ENCODE measurements at regions not wholly inside any gene's neighbourhood (a gene's known extent, or its start where the extent isn't known, plus 50 kb on each side); places are given as distances from the start of the nearest gene placed in this dataset.

DNA sequence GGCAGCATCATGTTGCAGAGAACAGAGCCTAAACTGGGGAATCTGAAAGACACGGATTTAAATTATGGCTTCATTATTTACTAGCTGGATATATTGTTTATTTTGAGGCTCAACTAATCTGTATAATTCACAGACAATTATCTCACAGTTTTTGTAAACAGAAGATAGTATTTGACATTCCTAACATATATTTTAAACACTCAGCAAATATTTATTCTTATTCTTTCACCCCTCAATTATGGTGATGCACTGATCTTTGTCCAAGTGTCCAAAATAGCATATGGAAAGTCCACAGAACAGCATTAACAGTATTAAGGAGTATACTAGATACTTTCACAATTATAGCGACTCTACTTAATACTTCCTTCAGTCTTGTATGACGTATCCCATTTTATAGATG lies 257.0 kb downstream of the ADGRG6 start:
- H3K27me3 Mint-ChIP-seq (ENCODE audit: unreplicated experiment), result peaks cover 34% of the 10 kb centered on the region
- DNase-seq (ENCODE audit: extremely low spot score, unreplicated experiment), result no peak
- H3K36me3 Mint-ChIP-seq (ENCODE audit: unreplicated experiment), result no peaks in the 10 kb centered on the region
- no peak overlapping the region for H3K4me3 Mint-ChIP-seq (ENCODE audit: unreplicated experiment)
- no peaks in the 10 kb centered on the region for H3K4me1 Mint-ChIP-seq (ENCODE audit: unreplicated experiment)
- H3K9me3 Mint-ChIP-seq (ENCODE audit: unreplicated experiment), result no peaks in the 10 kb centered on the region
- H3K27ac Mint-ChIP-seq (ENCODE audit: unreplicated experiment), result no peak overlapping the region
- TF ChIP-seq, protein P1, sequence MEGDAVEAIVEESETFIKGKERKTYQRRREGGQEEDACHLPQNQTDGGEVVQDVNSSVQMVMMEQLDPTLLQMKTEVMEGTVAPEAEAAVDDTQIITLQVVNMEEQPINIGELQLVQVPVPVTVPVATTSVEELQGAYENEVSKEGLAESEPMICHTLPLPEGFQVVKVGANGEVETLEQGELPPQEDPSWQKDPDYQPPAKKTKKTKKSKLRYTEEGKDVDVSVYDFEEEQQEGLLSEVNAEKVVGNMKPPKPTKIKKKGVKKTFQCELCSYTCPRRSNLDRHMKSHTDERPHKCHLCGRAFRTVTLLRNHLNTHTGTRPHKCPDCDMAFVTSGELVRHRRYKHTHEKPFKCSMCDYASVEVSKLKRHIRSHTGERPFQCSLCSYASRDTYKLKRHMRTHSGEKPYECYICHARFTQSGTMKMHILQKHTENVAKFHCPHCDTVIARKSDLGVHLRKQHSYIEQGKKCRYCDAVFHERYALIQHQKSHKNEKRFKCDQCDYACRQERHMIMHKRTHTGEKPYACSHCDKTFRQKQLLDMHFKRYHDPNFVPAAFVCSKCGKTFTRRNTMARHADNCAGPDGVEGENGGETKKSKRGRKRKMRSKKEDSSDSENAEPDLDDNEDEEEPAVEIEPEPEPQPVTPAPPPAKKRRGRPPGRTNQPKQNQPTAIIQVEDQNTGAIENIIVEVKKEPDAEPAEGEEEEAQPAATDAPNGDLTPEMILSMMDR (IDR thresholded peaks at IDR 0.05), result no peak

DNA sequence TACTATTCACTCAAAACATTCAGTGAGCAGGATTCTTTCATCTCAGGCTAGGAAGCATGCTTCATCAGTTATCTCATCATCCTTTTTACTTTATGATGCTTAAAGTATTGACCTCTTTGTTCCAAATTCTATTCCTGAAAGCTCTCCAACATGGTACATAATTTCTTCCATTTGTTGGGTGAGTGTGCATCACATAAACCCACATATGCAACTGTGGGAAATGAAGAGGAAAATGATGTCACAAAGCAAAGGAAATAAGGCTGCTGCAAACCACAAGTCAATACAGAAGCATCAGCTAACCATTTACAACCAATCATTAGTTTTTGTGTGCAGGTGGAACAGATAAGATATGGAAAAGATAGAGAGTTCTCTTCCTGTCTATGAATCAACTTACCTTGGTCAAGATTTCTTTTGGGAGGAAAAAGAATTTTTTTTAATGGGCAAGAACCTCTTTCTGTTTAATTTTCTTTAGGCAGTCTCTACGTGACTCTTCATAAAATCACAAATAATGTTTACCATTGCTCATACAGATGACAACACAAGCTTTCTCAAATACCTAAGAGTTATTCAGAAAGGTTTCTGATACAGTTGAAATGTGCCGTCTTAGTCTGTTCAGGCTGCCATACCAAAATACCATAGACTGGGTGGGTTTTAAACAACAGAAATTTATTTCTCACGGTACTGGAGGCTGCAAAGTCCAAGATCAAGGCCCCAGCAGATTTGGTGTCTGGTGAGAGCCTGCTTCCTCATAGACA lies 259.9 kb downstream of the ADGRG6 start:
- Mint-ChIP-seq H3K36me3 (ENCODE audit: unreplicated experiment) (no peaks in the 10 kb centered on the region), H3K9me3 (ENCODE audit: unreplicated experiment) (no peaks in the 10 kb centered on the region), H3K27me3 (ENCODE audit: unreplicated experiment) (peaks cover 20% of the 10 kb centered on the region), H3K4me1 (ENCODE audit: unreplicated experiment) (no peaks in the 10 kb centered on the region), H3K27ac (ENCODE audit: unreplicated experiment) (no peak overlapping the region), H3K4me3 (ENCODE audit: unreplicated experiment) (no peak overlapping the region)
- TF ChIP-seq, protein P1 (IDR thresholded peaks at IDR 0.05), result no peak
- DNase-seq (ENCODE audit: extremely low spot score, unreplicated experiment), result no peak

DNA sequence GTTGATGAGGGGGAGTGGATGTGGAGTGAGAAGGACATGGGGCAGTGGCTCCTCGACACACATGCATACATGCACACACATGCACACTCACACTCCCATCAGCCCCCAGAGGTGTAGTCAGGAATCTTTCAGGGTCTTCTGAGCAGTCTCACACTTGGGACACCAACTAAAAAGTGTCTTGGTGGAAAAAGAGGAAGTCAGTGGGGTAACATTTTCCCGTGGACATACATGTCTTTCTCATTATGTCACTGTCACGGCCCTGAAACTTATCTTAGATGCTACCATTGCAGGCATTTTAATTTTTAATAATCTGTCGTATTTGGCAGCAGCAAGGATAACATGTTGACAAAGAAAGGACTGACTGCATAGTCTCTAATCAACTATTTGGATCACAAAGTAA lies 261.1 kb downstream of the ADGRG6 start:
- no peaks in the 10 kb centered on the region for H3K9me3 Mint-ChIP-seq (ENCODE audit: unreplicated experiment)
- no peaks in the 10 kb centered on the region for H3K4me1 Mint-ChIP-seq (ENCODE audit: unreplicated experiment)
- TF ChIP-seq, protein P1 (IDR thresholded peaks at IDR 0.05), result no peak
- H3K4me3 Mint-ChIP-seq (ENCODE audit: unreplicated experiment), result no peak overlapping the region
- H3K27ac Mint-ChIP-seq (ENCODE audit: unreplicated experiment), result no peak overlapping the region
- no peaks in the 10 kb centered on the region for H3K36me3 Mint-ChIP-seq (ENCODE audit: unreplicated experiment)
- no peak for DNase-seq (ENCODE audit: extremely low spot score, unreplicated experiment)
- peaks cover 25% of the 10 kb centered on the region for H3K27me3 Mint-ChIP-seq (ENCODE audit: unreplicated experiment)

DNA sequence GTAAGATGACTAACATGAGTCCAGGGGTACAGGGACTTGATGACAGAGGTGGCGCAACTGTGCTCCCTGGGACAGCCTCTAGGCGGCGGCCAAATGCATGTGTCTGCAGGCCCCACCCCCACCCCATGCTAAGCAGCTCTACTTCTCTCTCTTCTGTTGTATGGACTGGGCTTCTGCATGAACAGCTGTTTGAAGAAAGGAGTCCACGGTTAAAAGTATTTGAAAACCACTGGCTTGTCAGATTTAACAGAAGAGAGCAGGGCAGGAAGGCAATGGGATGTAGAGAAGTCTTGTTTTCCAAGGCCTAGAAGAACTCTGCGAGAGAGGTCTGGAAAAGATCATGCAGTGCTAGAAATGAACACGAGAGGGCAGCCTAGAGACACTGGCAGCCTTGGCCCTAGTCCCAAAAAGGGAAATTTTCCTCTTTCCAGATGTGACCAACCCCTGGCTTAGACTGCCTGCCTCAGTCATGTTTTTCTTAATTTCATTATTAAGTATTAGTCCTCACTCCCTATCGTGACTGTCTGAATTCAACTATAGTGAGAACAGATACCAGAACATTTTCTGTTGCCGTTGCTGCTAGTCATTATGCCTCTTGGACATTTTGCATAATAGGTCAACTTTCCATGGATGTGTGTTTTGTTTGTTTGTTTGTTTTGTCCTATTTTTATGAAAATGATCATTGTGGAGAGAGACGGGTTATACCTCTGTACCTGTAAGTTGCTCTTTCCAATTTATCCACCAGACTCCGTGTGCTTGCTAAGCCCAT lies 265.0 kb downstream of the ADGRG6 start:
- DNase-seq (ENCODE audit: extremely low spot score, unreplicated experiment), result peak; percentile 88
- Mint-ChIP-seq H3K27me3 (ENCODE audit: unreplicated experiment) (peaks cover 48% of the 10 kb centered on the region), H3K4me1 (ENCODE audit: unreplicated experiment) (peaks cover 20% of the 10 kb centered on the region), H3K27ac (ENCODE audit: unreplicated experiment) (no peak overlapping the region), H3K9me3 (ENCODE audit: unreplicated experiment) (no peaks in the 10 kb centered on the region), H3K36me3 (ENCODE audit: unreplicated experiment) (no peaks in the 10 kb centered on the region), H3K4me3 (ENCODE audit: unreplicated experiment) (no peak overlapping the region)
- TF ChIP-seq, protein P1 (IDR thresholded peaks at IDR 0.05), result peak; percentile 88

DNA sequence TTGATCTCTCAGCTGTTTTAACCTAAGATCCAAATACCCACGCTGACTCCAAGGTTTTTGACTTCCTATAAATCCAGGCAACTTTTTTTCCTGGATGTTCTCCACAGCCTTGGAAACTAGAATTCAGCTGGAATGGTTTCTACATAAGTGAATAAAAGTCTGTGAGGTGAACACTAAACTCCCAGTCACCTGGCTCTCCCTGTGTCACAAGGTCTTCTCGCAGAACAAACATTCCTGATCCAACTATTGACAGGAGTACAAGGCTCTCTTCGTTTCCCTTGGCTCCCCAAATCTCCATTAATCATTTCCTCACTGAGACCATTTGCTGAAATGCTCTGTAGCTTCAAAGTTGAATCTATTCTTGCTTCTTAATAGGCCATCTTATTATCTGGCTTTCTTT lies 265.7 kb downstream of the ADGRG6 start:
- H3K36me3 Mint-ChIP-seq (ENCODE audit: unreplicated experiment), result no peaks in the 10 kb centered on the region
- no peak for DNase-seq (ENCODE audit: extremely low spot score, unreplicated experiment)
- TF ChIP-seq, protein P1 (IDR thresholded peaks at IDR 0.05), result no peak
- H3K27ac Mint-ChIP-seq (ENCODE audit: unreplicated experiment), result no peak overlapping the region
- H3K4me3 Mint-ChIP-seq (ENCODE audit: unreplicated experiment), result no peak overlapping the region
- no peaks in the 10 kb centered on the region for H3K9me3 Mint-ChIP-seq (ENCODE audit: unreplicated experiment)
- H3K4me1 Mint-ChIP-seq (ENCODE audit: unreplicated experiment), result peaks cover 20% of the 10 kb centered on the region
- peaks cover 51% of the 10 kb centered on the region for H3K27me3 Mint-ChIP-seq (ENCODE audit: unreplicated experiment)
